Stimulated activated CD4-positive, alpha-beta T cell treated with anti-CD3 and anti-CD28 coated beads, Interleukin-1b, Interleukin-23, amount 100 ng/mL, for 24 hours (primary cell): ENCODE measurements at regions not wholly inside any gene's neighbourhood (a gene's known extent, or its start where the extent isn't known, plus 50 kb on each side); places are given as distances from the start of the nearest gene placed in this dataset.
"Not testable (repeated sequence)": the region's sequence is repeated elsewhere in the genome, so short reads cannot be mapped to it uniquely, and the experiment has no call there.

Experiments used
- DNase-seq, 4 experiments: peaks; one replicate each; pipeline ENCODE4 v3.0.0-alpha.2; 2020; ENCODE audit warnings: low read depth in 4 of 4, low spot score in 1 of 4

GRCh38 chr6:140731741-140732140 lies 1357.3 kb upstream of the CITED2 start:
- no peak for DNase-seq

DNA sequence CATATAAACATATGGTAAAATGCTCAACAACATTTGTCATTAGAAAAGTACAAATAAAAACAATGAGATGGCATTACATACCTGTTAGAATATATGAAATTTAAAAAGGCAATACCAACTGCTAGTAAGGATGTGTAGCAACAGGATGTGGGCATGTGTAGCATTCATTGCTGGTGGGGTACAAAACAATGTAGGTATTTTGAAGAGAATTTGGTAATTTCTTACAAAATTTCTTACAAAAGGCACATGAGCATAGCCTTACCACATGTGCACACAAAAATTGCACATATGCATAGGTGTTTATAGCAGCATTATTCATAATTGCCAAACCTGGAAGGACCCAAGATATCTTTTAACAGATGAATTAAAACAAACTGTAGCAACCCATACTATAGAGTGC lies 1355.1 kb upstream of the CITED2 start:
- no peak for DNase-seq

- DNase-seq = no peak
Observed at GRCh38 chr6:140718021-140718420, 1343.6 kb upstream of the CITED2 start.

- DNase-seq = no peak
Observed at GRCh38 chr6:140713495-140713894, 1339.0 kb upstream of the CITED2 start.

DNA sequence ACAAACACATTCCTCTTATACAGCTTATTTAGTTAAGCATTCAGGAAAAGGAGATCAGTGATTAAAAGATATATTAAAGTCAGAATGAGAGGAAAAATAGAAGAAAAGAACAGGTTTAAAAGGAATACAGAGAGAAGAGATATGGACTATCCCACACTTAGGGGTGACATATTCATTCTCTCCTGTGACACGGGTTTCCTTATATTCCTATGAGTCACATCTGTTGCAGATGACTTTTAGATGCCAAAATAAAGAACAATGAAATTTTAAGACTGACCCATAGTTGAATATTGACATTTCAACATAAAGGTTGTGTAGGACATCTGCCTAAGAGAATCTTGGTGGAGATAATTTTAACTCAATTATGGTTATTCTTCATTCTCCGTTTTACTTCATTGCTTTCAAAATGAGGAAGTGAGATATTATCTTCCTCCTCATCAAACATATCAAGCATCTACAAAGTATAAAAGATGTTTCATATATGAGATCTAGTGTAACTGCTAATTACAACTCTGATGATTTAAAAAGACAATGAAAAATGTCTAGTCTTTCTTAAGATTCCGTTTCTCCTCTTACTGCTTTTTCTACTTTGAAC lies 1336.7 kb upstream of the CITED2 start:
- DNase-seq = no peak

- no peak for DNase-seq
Observed at GRCh38 chr6:140708441-140708840, 1334.0 kb upstream of the CITED2 start.

DNA sequence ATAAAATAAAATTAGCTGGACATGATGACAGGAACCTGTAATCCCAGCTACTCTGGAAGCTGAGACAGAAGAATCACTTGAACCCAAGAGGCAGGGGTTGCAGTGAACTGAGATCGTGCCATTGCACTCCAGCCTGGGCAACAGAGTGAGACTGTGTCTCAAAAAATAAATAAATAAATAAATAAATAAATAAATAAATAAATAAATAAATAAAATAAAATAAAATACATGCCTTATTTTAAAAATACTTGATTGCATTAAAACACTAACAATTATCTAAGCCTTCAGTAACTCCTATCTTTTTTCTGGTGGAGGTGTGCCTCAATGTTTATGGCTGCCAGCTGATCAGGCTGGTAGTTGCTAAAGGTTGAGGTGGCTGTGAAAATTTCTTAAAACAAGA lies 1329.6 kb upstream of the CITED2 start:
- not testable (repeated sequence) for DNase-seq

- no peak for DNase-seq
Observed at GRCh38 chr6:140697585-140697984, 1323.1 kb upstream of the CITED2 start.

GRCh38 chr6:140684776-140685550 lies 1310.5 kb upstream of the CITED2 start:
- DNase-seq = no peak

GRCh38 chr6:140677781-140678528 lies 1303.5 kb upstream of the CITED2 start:
- DNase-seq = no peak

DNA sequence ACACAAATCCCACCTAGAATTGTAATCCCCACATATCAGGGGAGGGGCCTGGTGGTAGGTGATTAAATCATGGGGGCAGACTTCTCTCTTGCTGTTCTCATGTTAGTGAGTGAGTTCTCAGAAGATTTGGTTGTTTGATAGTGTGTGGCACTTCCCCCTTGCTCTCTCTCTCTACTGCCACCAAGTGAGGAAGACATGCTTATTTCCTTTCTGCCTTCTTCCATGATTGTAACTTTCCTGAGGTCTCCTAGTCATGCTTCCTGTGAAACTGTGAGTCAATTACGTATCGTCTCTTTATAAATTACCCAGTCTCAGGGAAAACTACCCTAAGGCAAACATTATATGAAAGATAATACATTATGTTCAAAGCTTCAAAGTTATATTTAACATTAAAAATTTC lies 1297.5 kb upstream of the CITED2 start:
- no peak for DNase-seq

DNA sequence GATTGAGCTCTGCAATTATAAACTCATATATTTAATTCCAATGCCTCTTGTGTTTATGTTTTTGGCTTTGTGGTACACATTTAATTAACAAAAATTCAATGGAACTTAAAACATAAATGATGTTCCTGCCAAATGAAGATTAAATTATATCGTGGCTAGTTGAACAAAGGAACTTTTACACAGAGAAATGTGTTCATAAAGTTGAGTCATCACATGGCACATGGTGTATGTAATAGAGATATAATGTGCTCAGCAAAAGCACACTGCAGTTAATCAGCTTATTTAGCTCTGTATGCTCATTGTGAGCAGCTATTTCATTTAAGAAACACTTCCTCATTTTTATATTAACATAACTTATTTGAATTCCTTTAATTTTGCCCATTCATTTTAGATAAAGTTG lies 1295.6 kb upstream of the CITED2 start:
- no peak for DNase-seq

DNA sequence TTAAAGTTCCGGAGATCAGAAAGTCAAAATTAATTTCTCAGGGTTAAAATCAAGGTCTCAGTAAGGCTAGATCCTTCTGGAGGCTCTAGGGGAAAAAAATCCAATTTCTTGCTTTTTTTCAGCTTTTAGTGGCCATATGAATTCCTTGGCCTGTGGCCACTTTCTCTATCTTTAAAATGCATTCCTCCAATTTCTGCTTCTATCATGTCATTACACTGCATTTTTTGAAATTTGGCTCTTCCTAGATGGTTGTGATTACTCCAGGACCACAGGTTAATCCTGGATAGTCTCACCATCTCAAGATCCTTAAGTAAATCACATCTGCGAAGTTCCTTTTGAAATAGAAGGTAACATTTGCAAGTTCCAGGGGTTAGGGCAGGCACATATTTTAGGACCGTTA lies 1294.9 kb upstream of the CITED2 start:
- no peak for DNase-seq

GRCh38 chr6:140663772-140664171 lies 1289.3 kb upstream of the CITED2 start:
- DNase-seq = no peak

DNA sequence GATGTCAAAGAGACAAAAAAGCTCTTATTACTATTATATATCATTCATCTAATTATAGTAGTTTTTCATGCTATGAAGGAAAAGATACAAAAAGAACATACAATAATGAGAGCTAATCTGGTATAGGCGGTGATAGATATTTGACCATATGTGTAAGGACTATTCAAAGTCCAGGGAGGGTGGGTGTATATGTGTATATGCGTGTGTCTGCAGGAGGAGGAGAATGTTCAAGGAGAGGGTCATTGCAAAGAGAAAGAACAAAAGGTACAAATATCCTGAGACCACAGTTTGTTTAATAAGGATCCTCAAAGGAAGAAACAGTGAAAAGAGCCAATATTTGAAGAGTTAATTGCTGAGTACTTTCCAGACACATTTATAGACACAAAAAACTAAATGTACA lies 1288.6 kb upstream of the CITED2 start:
- DNase-seq = no peak

DNA sequence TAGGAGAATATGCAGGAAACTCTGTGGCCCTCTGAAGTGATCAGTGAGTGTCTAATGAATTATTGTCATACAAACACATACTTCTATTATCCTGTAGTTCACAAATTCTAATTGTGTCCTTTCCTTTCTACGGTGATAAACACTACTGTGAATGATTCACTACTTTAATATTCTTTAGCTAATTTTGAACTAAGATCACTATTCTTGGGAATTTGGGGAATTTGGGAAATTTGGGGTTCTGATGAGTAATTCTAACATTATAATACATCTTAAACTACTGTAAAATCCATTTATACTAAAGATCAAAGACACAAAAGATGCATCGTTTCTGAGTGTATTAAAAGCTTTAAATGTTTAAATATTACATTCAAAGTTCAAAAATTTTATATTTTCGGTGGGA lies 1287.2 kb upstream of the CITED2 start:
- no peak for DNase-seq

DNA sequence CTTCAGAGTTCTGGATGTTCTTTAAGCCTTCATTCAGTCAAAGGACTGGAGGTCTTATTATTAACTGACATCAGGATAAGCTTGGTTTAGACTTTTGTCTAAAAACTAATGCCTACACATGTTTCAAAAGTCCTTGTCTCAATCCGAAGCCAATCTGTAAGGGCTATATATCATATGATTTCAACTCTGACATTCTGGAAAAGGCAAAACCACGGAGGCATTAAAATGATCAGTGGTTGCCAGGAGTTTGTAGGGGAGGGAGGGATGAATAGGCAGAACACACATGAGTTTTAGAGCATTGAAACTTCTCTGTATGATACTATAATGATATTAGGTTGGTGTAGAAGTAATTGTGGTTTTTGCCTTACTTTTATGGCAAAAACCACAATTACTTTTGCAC lies 1285.8 kb upstream of the CITED2 start:
- DNase-seq = no peak

GRCh38 chr6:140653972-140654371 lies 1279.5 kb upstream of the CITED2 start:
- no peak for DNase-seq

GRCh38 chr6:140653506-140653905 lies 1279.1 kb upstream of the CITED2 start:
- no peak for DNase-seq

GRCh38 chr6:140649502-140649901 lies 1275.1 kb upstream of the CITED2 start:
- DNase-seq = not testable (repeated sequence)

- DNase-seq = not testable (repeated sequence)
Observed at GRCh38 chr6:140647322-140647721, 1272.9 kb upstream of the CITED2 start.

DNA sequence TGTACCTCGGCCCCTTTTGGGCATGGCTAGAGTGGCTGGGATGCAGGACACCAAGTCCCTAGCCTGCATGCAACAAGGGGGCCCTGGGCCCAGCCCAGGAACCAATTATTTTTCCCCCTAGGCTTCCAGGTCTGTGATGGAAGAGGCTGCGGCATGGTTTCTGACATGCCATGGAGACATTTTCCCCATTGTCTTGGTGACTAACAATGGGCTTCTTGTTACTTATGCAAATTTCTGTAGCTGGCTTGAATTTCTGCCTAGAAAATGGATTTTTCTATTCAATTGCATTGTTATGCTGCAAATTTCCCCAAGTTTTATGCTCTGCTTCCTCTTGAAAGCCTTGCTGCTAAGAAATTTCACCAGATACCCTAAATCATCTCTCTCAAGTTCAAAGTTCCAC lies 1269.6 kb upstream of the CITED2 start:
- no peak for DNase-seq
